Endothelial cell of umbilical vein (primary cell): ENCODE measurements at regions not wholly inside any gene's neighbourhood (a gene's known extent, or its start where the extent isn't known, plus 50 kb on each side); places are given as distances from the start of the nearest gene placed in this dataset.

Source experiments
- BruUV-seq: library from RNA; stranded (reverse); fragments of 400-500 nt; replicated peaks from 2 replicates; lab custom pipeline; 2021; lab: Mats Ljungman, UMichigan
- CTCF ChIA-PET: fragments of 300-600, 350-600 bp; sonication (Branson Sonifier 250); formaldehyde crosslinking; loops from one replicate; lab custom pipeline; 2021; ENCODE audit warnings: antibody characterized with exemption, inconsistent platforms; lab: Charles Lee
- POLR2A ChIA-PET: fragments of 300-600, 350-600 bp; sonication (Branson Sonifier 250); formaldehyde crosslinking; loops from one replicate; lab custom pipeline; 2021; ENCODE audit warnings: antibody characterized with exemption, inconsistent platforms; lab: Charles Lee
- DNase-seq: peaks from one replicate; pipeline ENCODE4 v3.0.0-alpha.2; 2011; ENCODE audit warnings: low read depth, low spot score
- FAIRE-seq: peaks from 2 replicates; lab custom pipeline; 2011; peaks lifted over from hg19 to GRCh38; lab: Jason Lieb, UNC
- H2AFZ ChIP-seq: 2 replicates; pipeline ENCODE4 v1.6.0; 2012; ENCODE audit warnings: low read depth, low read length, control low read depth, inconsistent platforms
- H3K27ac ChIP-seq: 2 replicates; pipeline ENCODE4 v1.5.1; 2011; ENCODE audit warnings: low read depth, mild to moderate bottlenecking, control low read depth, low read length, moderate library complexity; ENCODE audit not compliant: insufficient read depth
- H3K27me3 ChIP-seq, 2 experiments: 2 replicates each; pipeline versions ENCODE4 v1.6.0 to v1.6.1; 2011; ENCODE audit warnings: low read length in 2 of 2, mixed read lengths in 1 of 2; ENCODE audit not compliant: control insufficient read depth in 2 of 2, insufficient read depth in 2 of 2
- H3K36me3 ChIP-seq, 2 experiments: 2 replicates in 1 of 2; 3 replicates in 1 of 2; pipeline ENCODE4 v1.5.1; 2011; ENCODE audit warnings: low read length in 2 of 2, mild to moderate bottlenecking in 1 of 2, moderate library complexity in 1 of 2; ENCODE audit not compliant: control insufficient read depth in 2 of 2, insufficient read depth in 2 of 2; ENCODE audit errors: extremely low read depth in 1 of 2
- H3K4me1 ChIP-seq: 3 replicates; pipeline ENCODE4 v1.5.1; 2011; ENCODE audit warnings: mild to moderate bottlenecking, low read length; ENCODE audit not compliant: control insufficient read depth, insufficient read depth; ENCODE audit errors: extremely low read depth
- H3K4me2 ChIP-seq: 2 replicates; pipeline ENCODE4 v1.6.1; 2011; ENCODE audit warnings: low read length, control low read depth, mixed read lengths; ENCODE audit not compliant: insufficient read depth
- H3K4me3 ChIP-seq, 3 experiments: fragments of 200-600 bp in 1 of 3; sonication (generic), shearing (Covaris generic) in 1 of 3; replicated peaks in 1 of 3; 2 replicates each; pipeline ENCODE4 v1.5.1; 2011 to 2016; ENCODE audit warnings: control low read depth in 3 of 3, low read length in 3 of 3, mild to moderate bottlenecking in 2 of 3, inconsistent platforms in 1 of 3, low read depth in 1 of 3, moderate library complexity in 1 of 3; ENCODE audit not compliant: insufficient read depth in 1 of 3
- H3K79me2 ChIP-seq: 2 replicates; pipeline ENCODE4 v1.6.0; 2012; ENCODE audit warnings: low read length, inconsistent platforms; ENCODE audit not compliant: control insufficient read depth, insufficient read depth
- H3K9ac ChIP-seq: replicated peaks from 2 replicates; pipeline ENCODE3; 2011; ENCODE audit warnings: low read length, control low read depth; ENCODE audit not compliant: insufficient read depth; ENCODE audit errors: extremely low read depth
- H3K9me1 ChIP-seq: replicated peaks from 3 replicates; pipeline ENCODE4 v1.6.0; 2011; ENCODE audit warnings: mild to moderate bottlenecking, low read length; ENCODE audit not compliant: control insufficient read depth, insufficient read depth; ENCODE audit errors: extremely low read depth
- H3K9me3 ChIP-seq: replicated peaks from 2 replicates; pipeline ENCODE4 v1.5.1; 2012; ENCODE audit warnings: low read length, inconsistent platforms; ENCODE audit not compliant: control insufficient read depth, insufficient read depth
- H4K20me1 ChIP-seq: replicated peaks from 2 replicates; pipeline ENCODE3; 2011; ENCODE audit warnings: mild to moderate bottlenecking, low read length; ENCODE audit not compliant: control insufficient read depth, insufficient read depth; ENCODE audit errors: extremely low read depth
- EZH2 ChIP-seq: IDR thresholded peaks from 2 replicates; pipeline ENCODE4 v1.6.1; 2012; ENCODE audit warnings: borderline replicate concordance, low read depth, mild to moderate bottlenecking, moderate library complexity, low read length, inconsistent platforms; ENCODE audit not compliant: severe bottlenecking
- FOS ChIP-seq: IDR thresholded peaks from 2 replicates; pipeline ENCODE4 v1.6.1; 2011; ENCODE audit warnings: mild to moderate bottlenecking, low read length, moderate library complexity, borderline replicate concordance; ENCODE audit not compliant: insufficient read depth
- GATA2 ChIP-seq: IDR thresholded peaks from 2 replicates; pipeline ENCODE4 v1.7.0; 2011; ENCODE audit warnings: low read depth, mild to moderate bottlenecking, moderate library complexity, mixed read lengths, low read length; ENCODE audit not compliant: insufficient read length, insufficient read depth
- JUN ChIP-seq: IDR thresholded peaks from 2 replicates; pipeline ENCODE4 v1.6.1; 2011; ENCODE audit warnings: borderline replicate concordance, low read depth; ENCODE audit not compliant: insufficient read length, insufficient read depth
- MYC ChIP-seq: IDR thresholded peaks from one replicate; pipeline ENCODE4 v1.6.1; 2011; ENCODE audit warnings: mild to moderate bottlenecking, low read depth, low read length
- POLR2A ChIP-seq: IDR thresholded peaks from 2 replicates; pipeline ENCODE4 v1.6.1; 2012; ENCODE audit warnings: low read depth, mild to moderate bottlenecking, control low read depth, low read length
- POLR2AphosphoS5 ChIP-seq: IDR thresholded peaks from 2 replicates; pipeline ENCODE4 v1.6.1; 2012; ENCODE audit warnings: low read depth, mild to moderate bottlenecking, control low read depth, low read length, moderate library complexity; ENCODE audit not compliant: insufficient read depth
- dilution Hi-C: fragments of 300-500 bp; cut with MboI; formaldehyde crosslinking; loops from one replicate; pipeline ENCODE4 v1.15.0; 2019; ENCODE audit warnings: low sequenced_read_pairs; ENCODE audit not compliant: extremely low pct_ligation_motif_present
- intact Hi-C: fragments of 100-400 bp; cut with micrococcal nuclease; formaldehyde crosslinking; loops from one replicate; pipeline ENCODE4 v1.10.0; 2022
- TF ChIP-seq, protein P1 (sequence below): IDR thresholded peaks from 2 replicates; pipeline ENCODE4 v1.6.1; 2011; ENCODE audit not compliant: insufficient read depth, insufficient read length
- TF ChIP-seq, protein P2 (sequence below), 2 donors: IDR thresholded peaks; 1 replicate in 1 of 2; 2 replicates in 1 of 2; pipeline ENCODE4 v1.5.1; 2011; ENCODE audit warnings: low read length in 2 of 2, mild to moderate bottlenecking in 2 of 2, moderate library complexity in 2 of 2, control low read depth in 1 of 2, inconsistent platforms in 1 of 2, low read depth in 1 of 2; ENCODE audit not compliant: insufficient read depth in 1 of 2; ENCODE audit errors: extremely low read depth in 1 of 2

DNA sequence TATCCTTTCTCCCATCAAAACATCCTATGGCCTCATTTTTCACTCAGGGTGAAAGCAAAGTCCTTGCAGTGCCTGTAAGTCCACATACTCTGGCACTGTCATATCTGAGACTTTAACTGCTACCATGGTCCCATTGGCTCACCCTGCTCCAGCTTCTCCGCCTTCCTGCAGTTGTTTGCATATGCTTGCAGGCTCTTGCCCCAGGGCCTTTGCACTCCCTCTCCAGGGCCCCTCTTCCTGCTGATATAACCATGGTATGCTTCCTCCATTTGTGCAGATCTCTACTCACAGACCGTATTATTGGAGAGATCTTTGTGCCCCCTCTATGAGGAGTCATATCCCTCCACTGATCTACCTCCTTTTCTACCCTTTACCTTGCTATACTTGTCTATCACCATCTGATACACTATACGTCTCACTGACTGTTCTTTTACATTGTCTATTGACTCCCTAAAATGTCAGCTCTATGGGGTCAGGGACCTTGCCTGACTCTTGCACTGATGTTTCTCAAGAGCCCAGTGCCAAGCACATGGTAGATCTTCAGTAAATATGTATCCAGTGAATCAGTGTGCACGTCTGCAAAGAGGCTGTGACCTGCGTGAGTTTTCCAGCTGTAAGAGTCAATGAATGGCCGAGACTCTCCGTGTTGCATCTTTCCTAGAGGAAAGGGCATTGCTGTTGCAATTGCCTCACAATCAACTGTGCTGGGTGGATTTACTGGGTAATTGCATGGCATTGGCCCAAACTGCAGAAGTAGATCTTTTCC lies 81.7 kb upstream of the CPEB4 start:
- Histone ChIP-seq H3K9me3 (no peaks in the 10 kb centered on the region), H4K20me1 (no peaks in the 10 kb centered on the region), H2AFZ (no peak overlapping the region), H3K27ac (no peak overlapping the region), H3K9me1 (no peaks in the 10 kb centered on the region), H3K36me3 (no peaks in the 10 kb centered on the region), H3K4me1 (no peaks in the 10 kb centered on the region), H3K4me3 (no peak overlapping the region), H3K9ac (no peak overlapping the region), H3K79me2 (no peaks in the 10 kb centered on the region), H3K4me2 (no peak overlapping the region), H3K27me3 (no peaks in the 10 kb centered on the region)
- ChIA-PET POLR2A (no interaction called here), CTCF (interaction anchor here (1.2 kb wide), 1 partner anchor 119 kb away, joined by 4 read pairs; no protein-coding TSS in a partner anchor)
- FAIRE-seq (no peak), DNase-seq (no peak)
- TF ChIP-seq GATA2: no peak
- TF ChIP-seq, protein P1, sequence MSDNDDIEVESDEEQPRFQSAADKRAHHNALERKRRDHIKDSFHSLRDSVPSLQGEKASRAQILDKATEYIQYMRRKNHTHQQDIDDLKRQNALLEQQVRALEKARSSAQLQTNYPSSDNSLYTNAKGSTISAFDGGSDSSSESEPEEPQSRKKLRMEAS: no peak
- TF ChIP-seq, protein P2, sequence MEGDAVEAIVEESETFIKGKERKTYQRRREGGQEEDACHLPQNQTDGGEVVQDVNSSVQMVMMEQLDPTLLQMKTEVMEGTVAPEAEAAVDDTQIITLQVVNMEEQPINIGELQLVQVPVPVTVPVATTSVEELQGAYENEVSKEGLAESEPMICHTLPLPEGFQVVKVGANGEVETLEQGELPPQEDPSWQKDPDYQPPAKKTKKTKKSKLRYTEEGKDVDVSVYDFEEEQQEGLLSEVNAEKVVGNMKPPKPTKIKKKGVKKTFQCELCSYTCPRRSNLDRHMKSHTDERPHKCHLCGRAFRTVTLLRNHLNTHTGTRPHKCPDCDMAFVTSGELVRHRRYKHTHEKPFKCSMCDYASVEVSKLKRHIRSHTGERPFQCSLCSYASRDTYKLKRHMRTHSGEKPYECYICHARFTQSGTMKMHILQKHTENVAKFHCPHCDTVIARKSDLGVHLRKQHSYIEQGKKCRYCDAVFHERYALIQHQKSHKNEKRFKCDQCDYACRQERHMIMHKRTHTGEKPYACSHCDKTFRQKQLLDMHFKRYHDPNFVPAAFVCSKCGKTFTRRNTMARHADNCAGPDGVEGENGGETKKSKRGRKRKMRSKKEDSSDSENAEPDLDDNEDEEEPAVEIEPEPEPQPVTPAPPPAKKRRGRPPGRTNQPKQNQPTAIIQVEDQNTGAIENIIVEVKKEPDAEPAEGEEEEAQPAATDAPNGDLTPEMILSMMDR (IDR thresholded peaks at IDR 0.05; ENCODE audit: extremely low read depth in 1 of 2, insufficient read depth in 1 of 2, low read depth in 1 of 2, low read length in 2 of 2): no peak
- TF ChIP-seq POLR2A: no peak
- TF ChIP-seq EZH2: no peak
- no peak for TF ChIP-seq JUN
- no peak for TF ChIP-seq MYC
- no peak for TF ChIP-seq FOS
- TF ChIP-seq POLR2AphosphoS5: no peak
- no TSS peak for BruUV-seq
- dilution Hi-C loops: no loop called here
- intact Hi-C loops: no loop called here
